Adrenal gland (tissue), 5 donors: ENCODE measurements at regions not wholly inside any gene's neighbourhood (a gene's known extent, or its start where the extent isn't known, plus 50 kb on each side); places are given as distances from the start of the nearest gene placed in this dataset.

Source experiments
- POLR2A ChIP-seq, 2 donors: fragments of 450-650 bp; IDR thresholded peaks; one replicate each; pipeline ENCODE4 v1.6.1; 2017; ENCODE audit warnings: antibody characterized with exemption in 2 of 2, mild to moderate bottlenecking in 2 of 2, moderate library complexity in 1 of 2
- TF ChIP-seq, protein P1 (sequence below), 6 experiments: fragments of 450-650 bp in 4 of 6; fragments of 200-600 bp in 2 of 6; sonication (generic) in 1 of 6; IDR thresholded peaks; 1 replicate in 5 of 6; 2 replicates in 1 of 6; pipeline versions ENCODE4 v1.5.1 to v1.8.0; 2016 to 2021; ENCODE audit warnings: antibody characterized with exemption in 6 of 6, mild to moderate bottlenecking in 2 of 6, moderate library complexity in 1 of 6
- donor health status: DM: no; HTN: no; CAD: no.

DNA sequence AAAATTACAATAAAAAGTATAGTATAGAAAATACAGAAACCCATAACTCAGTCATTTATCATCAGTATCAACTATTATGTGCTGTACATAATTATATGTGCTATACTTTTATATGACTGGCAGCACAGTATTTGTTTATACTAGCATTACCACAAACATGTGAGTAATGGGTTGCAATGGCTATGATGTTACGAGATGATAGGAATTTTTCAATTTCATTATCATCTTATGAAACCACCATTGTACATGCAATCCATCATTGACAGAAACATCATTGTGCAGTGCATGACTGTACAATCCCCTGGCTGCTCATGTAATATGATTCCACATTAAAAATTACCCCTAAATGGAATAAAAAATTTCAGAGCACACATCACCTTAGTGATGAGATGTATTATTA is 55.7 kb upstream of the TMEM229A start:
- TF ChIP-seq, protein P1, sequence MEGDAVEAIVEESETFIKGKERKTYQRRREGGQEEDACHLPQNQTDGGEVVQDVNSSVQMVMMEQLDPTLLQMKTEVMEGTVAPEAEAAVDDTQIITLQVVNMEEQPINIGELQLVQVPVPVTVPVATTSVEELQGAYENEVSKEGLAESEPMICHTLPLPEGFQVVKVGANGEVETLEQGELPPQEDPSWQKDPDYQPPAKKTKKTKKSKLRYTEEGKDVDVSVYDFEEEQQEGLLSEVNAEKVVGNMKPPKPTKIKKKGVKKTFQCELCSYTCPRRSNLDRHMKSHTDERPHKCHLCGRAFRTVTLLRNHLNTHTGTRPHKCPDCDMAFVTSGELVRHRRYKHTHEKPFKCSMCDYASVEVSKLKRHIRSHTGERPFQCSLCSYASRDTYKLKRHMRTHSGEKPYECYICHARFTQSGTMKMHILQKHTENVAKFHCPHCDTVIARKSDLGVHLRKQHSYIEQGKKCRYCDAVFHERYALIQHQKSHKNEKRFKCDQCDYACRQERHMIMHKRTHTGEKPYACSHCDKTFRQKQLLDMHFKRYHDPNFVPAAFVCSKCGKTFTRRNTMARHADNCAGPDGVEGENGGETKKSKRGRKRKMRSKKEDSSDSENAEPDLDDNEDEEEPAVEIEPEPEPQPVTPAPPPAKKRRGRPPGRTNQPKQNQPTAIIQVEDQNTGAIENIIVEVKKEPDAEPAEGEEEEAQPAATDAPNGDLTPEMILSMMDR (IDR thresholded peaks at IDR 0.05): no peak
- no peak for TF ChIP-seq POLR2A (IDR thresholded peaks at IDR 0.05)
